ENCODE measurements at regions not wholly inside any gene's neighbourhood (a gene's known extent, or its start where the extent isn't known, plus 50 kb on each side); places are given as distances from the start of the nearest gene placed in this dataset.
"Not testable (repeated sequence)": the region's sequence is repeated elsewhere in the genome, so short reads cannot be mapped to it uniquely, and the experiment has no call there.

- Histone ChIP-seq H3K27me3 (replicated peaks in 1 of 2; ENCODE audit: control insufficient read depth in 2 of 2, extremely low read depth in 1 of 2, insufficient read depth in 2 of 2, low read length in 1 of 2) (peaks cover 0 to 3% of the 10 kb centered on the region in 2 experiments), H3K9me3 (no peaks in the 10 kb centered on the region), H3K4me3 (ENCODE audit: control insufficient read depth in 1 of 2, extremely low read depth in 1 of 2, low read length in 1 of 2) (no peak overlapping the region), H3K36me3 (ENCODE audit: control insufficient read depth in 2 of 2, extremely low read depth in 1 of 2, insufficient read depth in 1 of 2, low read length in 1 of 2) (no peaks in the 10 kb centered on the region), H3K27ac (ENCODE audit: low read length) (no peak overlapping the region), H3K4me1 (ENCODE audit: control insufficient read depth in 1 of 2, extremely low read depth in 1 of 2, insufficient read depth in 2 of 2, low read length in 2 of 2) (no peaks in the 10 kb centered on the region)
- no peaks in the 10 kb centered on the region for H3K36me3 Mint-ChIP-seq
- WGBS (ENCODE audit: insufficient coverage), result 90% methylated on average over 15 of the region's 15 CpGs
- no peak overlapping the region for H3K4me3 Mint-ChIP-seq
- no peaks in the 10 kb centered on the region for H3K4me1 Mint-ChIP-seq
- POLR2A ChIA-PET, result no interaction called here
- H3K9me3 Mint-ChIP-seq, result no peaks in the 10 kb centered on the region
- ATAC-seq (replicated peaks in 1 of 4) (no peak), DNase-seq (no peak)
- no peaks in the 10 kb centered on the region for H3K27me3 Mint-ChIP-seq
- CTCF ChIA-PET, result no interaction called here
- no peak overlapping the region for H3K27ac Mint-ChIP-seq
Measured at GRCh38 chr13:112220925-112221324, 154.0 kb downstream of the SOX1 start.

- Histone ChIP-seq H3K27ac (ENCODE audit: low read length) (no peak overlapping the region), H3K9me3 (no peaks in the 10 kb centered on the region), H3K27me3 (replicated peaks in 1 of 2; ENCODE audit: control insufficient read depth in 2 of 2, extremely low read depth in 1 of 2, insufficient read depth in 2 of 2, low read length in 1 of 2) (no peaks in the 10 kb centered on the region), H3K4me1 (ENCODE audit: control insufficient read depth in 1 of 2, extremely low read depth in 1 of 2, insufficient read depth in 2 of 2, low read length in 2 of 2) (no peaks in the 10 kb centered on the region), H3K4me3 (ENCODE audit: control insufficient read depth in 1 of 2, extremely low read depth in 1 of 2, low read length in 1 of 2) (no peak overlapping the region), H3K36me3 (ENCODE audit: control insufficient read depth in 2 of 2, extremely low read depth in 1 of 2, insufficient read depth in 1 of 2, low read length in 1 of 2) (no peaks in the 10 kb centered on the region)
- H3K36me3 Mint-ChIP-seq, result no peaks in the 10 kb centered on the region
- ATAC-seq (replicated peaks in 1 of 4) (no peak), DNase-seq (no peak)
- no peak overlapping the region for H3K4me3 Mint-ChIP-seq
- 70% methylated on average over 11 of the region's 14 CpGs for WGBS (ENCODE audit: insufficient coverage)
- H3K4me1 Mint-ChIP-seq, result no peaks in the 10 kb centered on the region
- no peak overlapping the region for H3K27ac Mint-ChIP-seq
- H3K27me3 Mint-ChIP-seq, result no peaks in the 10 kb centered on the region
- ChIA-PET CTCF (no interaction called here), POLR2A (no interaction called here)
- H3K9me3 Mint-ChIP-seq, result no peaks in the 10 kb centered on the region
Measured at GRCh38 chr13:112222971-112223370, 153.2 kb upstream of the SPACA7 start.

GRCh38 chr13:112223929-112224328 is 152.2 kb upstream of the SPACA7 start:
- POLR2A ChIA-PET; H3K4me3 Mint-ChIP-seq; H3K27ac ChIP-seq (ENCODE audit: low read length); DNase-seq; H3K9me3 ChIP-seq; H3K4me1 ChIP-seq (ENCODE audit: control insufficient read depth in 1 of 2, extremely low read depth in 1 of 2, insufficient read depth in 2 of 2, low read length in 2 of 2); ATAC-seq (replicated peaks in 1 of 4); H3K9me3 Mint-ChIP-seq; H3K36me3 Mint-ChIP-seq; H3K27me3 ChIP-seq (replicated peaks in 1 of 2; ENCODE audit: control insufficient read depth in 2 of 2, extremely low read depth in 1 of 2, insufficient read depth in 2 of 2, low read length in 1 of 2); H3K27me3 Mint-ChIP-seq; CTCF ChIA-PET; H3K36me3 ChIP-seq (ENCODE audit: control insufficient read depth in 2 of 2, extremely low read depth in 1 of 2, insufficient read depth in 1 of 2, low read length in 1 of 2); H3K27ac Mint-ChIP-seq; H3K4me3 ChIP-seq (ENCODE audit: control insufficient read depth in 1 of 2, extremely low read depth in 1 of 2, low read length in 1 of 2); H3K4me1 Mint-ChIP-seq: not testable (repeated sequence)
- WGBS (ENCODE audit: insufficient coverage), result 70% methylated on average over 2 of the region's 9 CpGs

GRCh38 chr13:112225429-112226090 is 150.6 kb upstream of the SPACA7 start:
- ChIA-PET CTCF (interaction anchor here in 1 of 2 donors (0.6 kb wide), 1 partner anchor 33 kb away, joined by 3 read pairs; no protein-coding TSS in a partner anchor), POLR2A (no interaction called here)
- Histone ChIP-seq H3K27me3 (replicated peaks in 1 of 2; ENCODE audit: control insufficient read depth in 2 of 2, extremely low read depth in 1 of 2, insufficient read depth in 2 of 2, low read length in 1 of 2) (peaks cover 0 to 6% of the 10 kb centered on the region in 2 experiments), H3K36me3 (ENCODE audit: control insufficient read depth in 2 of 2, extremely low read depth in 1 of 2, insufficient read depth in 1 of 2, low read length in 1 of 2) (no peaks in the 10 kb centered on the region), H3K4me3 (ENCODE audit: control insufficient read depth in 1 of 2, extremely low read depth in 1 of 2, low read length in 1 of 2) (no peak overlapping the region), H3K4me1 (ENCODE audit: control insufficient read depth in 1 of 2, extremely low read depth in 1 of 2, insufficient read depth in 2 of 2, low read length in 2 of 2) (no peaks in the 10 kb centered on the region), H3K27ac (ENCODE audit: low read length) (no peak overlapping the region), H3K9me3 (no peaks in the 10 kb centered on the region)
- Mint-ChIP-seq H3K27me3 (no peaks in the 10 kb centered on the region), H3K4me1 (no peaks in the 10 kb centered on the region), H3K9me3 (no peaks in the 10 kb centered on the region), H3K36me3 (no peaks in the 10 kb centered on the region), H3K4me3 (no peak overlapping the region), H3K27ac (no peak overlapping the region)
- 77% methylated on average over 6 of the region's 12 CpGs for WGBS (ENCODE audit: insufficient coverage)
- DNase-seq, result no peak
- ATAC-seq (replicated peaks in 1 of 4), result no peak

- Mint-ChIP-seq H3K9me3 (no peaks in the 10 kb centered on the region), H3K27ac (no peak overlapping the region), H3K4me3 (no peak overlapping the region), H3K4me1 (no peaks in the 10 kb centered on the region), H3K36me3 (no peaks in the 10 kb centered on the region), H3K27me3 (no peaks in the 10 kb centered on the region)
- ATAC-seq (replicated peaks in 1 of 4), result no peak
- H3K27ac ChIP-seq (ENCODE audit: low read length), result no peak overlapping the region
- ChIA-PET CTCF (no interaction called here), POLR2A (no interaction called here)
- WGBS (ENCODE audit: insufficient coverage), result 82% methylated on average over 7 of the region's 10 CpGs
- H3K9me3 ChIP-seq, result no peaks in the 10 kb centered on the region
- H3K4me3 ChIP-seq (ENCODE audit: control insufficient read depth in 1 of 2, extremely low read depth in 1 of 2, low read length in 1 of 2), result no peak overlapping the region
- H3K27me3 ChIP-seq (replicated peaks in 1 of 2; ENCODE audit: control insufficient read depth in 2 of 2, extremely low read depth in 1 of 2, insufficient read depth in 2 of 2, low read length in 1 of 2), result peaks cover 0 to 6% of the 10 kb centered on the region in 2 experiments
- H3K36me3 ChIP-seq (ENCODE audit: control insufficient read depth in 2 of 2, extremely low read depth in 1 of 2, insufficient read depth in 1 of 2, low read length in 1 of 2), result no peaks in the 10 kb centered on the region
- no peaks in the 10 kb centered on the region for H3K4me1 ChIP-seq (ENCODE audit: control insufficient read depth in 1 of 2, extremely low read depth in 1 of 2, insufficient read depth in 2 of 2, low read length in 2 of 2)
- DNase-seq, result no peak
Measured at GRCh38 chr13:112226320-112227002, 149.7 kb upstream of the SPACA7 start.

GRCh38 chr13:112227031-112227430 is 149.1 kb upstream of the SPACA7 start:
- CTCF ChIA-PET, result no interaction called here
- no peaks in the 10 kb centered on the region for H3K4me1 Mint-ChIP-seq
- no peaks in the 10 kb centered on the region for H3K4me1 ChIP-seq (ENCODE audit: control insufficient read depth in 1 of 2, extremely low read depth in 1 of 2, insufficient read depth in 2 of 2, low read length in 2 of 2)

More at GRCh38 chr13:112227031-112227430, 149.1 kb upstream of the SPACA7 start:
- H3K9me3 ChIP-seq, result no peaks in the 10 kb centered on the region
- H3K4me3 Mint-ChIP-seq, result no peak overlapping the region
- H3K27ac Mint-ChIP-seq, result no peak overlapping the region
- no peak overlapping the region for H3K27ac ChIP-seq (ENCODE audit: low read length)
- no peaks in the 10 kb centered on the region for H3K36me3 ChIP-seq (ENCODE audit: control insufficient read depth in 2 of 2, extremely low read depth in 1 of 2, insufficient read depth in 1 of 2, low read length in 1 of 2)
- peaks cover 0 to 6% of the 10 kb centered on the region in 2 experiments for H3K27me3 ChIP-seq (replicated peaks in 1 of 2; ENCODE audit: control insufficient read depth in 2 of 2, extremely low read depth in 1 of 2, insufficient read depth in 2 of 2, low read length in 1 of 2)
- no peaks in the 10 kb centered on the region for H3K9me3 Mint-ChIP-seq
- ATAC-seq (replicated peaks in 1 of 4) (no peak), DNase-seq (no peak)
- POLR2A ChIA-PET, result no interaction called here
- 89% methylated on average over 8 of the region's 12 CpGs for WGBS (ENCODE audit: insufficient coverage)
- H3K27me3 Mint-ChIP-seq, result no peaks in the 10 kb centered on the region
- no peak overlapping the region for H3K4me3 ChIP-seq (ENCODE audit: control insufficient read depth in 1 of 2, extremely low read depth in 1 of 2, low read length in 1 of 2)
- H3K36me3 Mint-ChIP-seq, result no peaks in the 10 kb centered on the region
